Transverse colon (tissue), 4 donors: ENCODE measurements at regions not wholly inside any gene's neighbourhood (a gene's known extent, or its start where the extent isn't known, plus 50 kb on each side); places are given as distances from the start of the nearest gene placed in this dataset.

ENCODE experiments used
- CTCF ChIP-seq, 5 experiments: fragments of 200-600 bp in 3 of 5; fragments of 450-650 bp in 2 of 5; sonication (generic) in 3 of 5; IDR thresholded peaks; 1 replicate in 2 of 5; 2 replicates in 3 of 5; pipeline ENCODE4 v1.5.1; 2016 to 2017; ENCODE audit warnings: antibody characterized with exemption in 5 of 5, inconsistent platforms in 3 of 5, mild to moderate bottlenecking in 2 of 5, moderate library complexity in 1 of 5
- POLR2A ChIP-seq: fragments of 450-650 bp; IDR thresholded peaks from one replicate; pipeline ENCODE4 v1.6.1; 2016; ENCODE audit warnings: antibody characterized with exemption, mild to moderate bottlenecking, moderate library complexity
- POLR2AphosphoS5 ChIP-seq, 3 donors: sonication (generic); formaldehyde crosslinking; IDR thresholded peaks; one replicate each; pipeline ENCODE4 v1.6.1; 2016; ENCODE audit warnings: antibody characterized with exemption in 3 of 3

GRCh38 chr10:90417029-90417428 is 440.8 kb downstream of the HTR7 start:
- TF ChIP-seq CTCF (IDR thresholded peaks at IDR 0.05) (no peak), POLR2A (no peak), POLR2AphosphoS5 (IDR thresholded peaks at IDR 0.05) (no peak)
